IMR-90 (cell line): ENCODE measurements at regions not wholly inside any gene's neighbourhood (a gene's known extent, or its start where the extent isn't known, plus 50 kb on each side); places are given as distances from the start of the nearest gene placed in this dataset.

Source experiments
- ATAC-seq: fragments of 200-7000 bp; cut with Tn5 transposase; 2 replicates; pipeline ENCODE4 v1.9.1; 2020; ENCODE audit warnings: low read depth, mild to moderate bottlenecking, moderate library complexity
- BruUV-seq: library from RNA; stranded (reverse); fragments of 400-500 nt; replicated peaks from 2 replicates; lab custom pipeline; 2021; lab: Mats Ljungman, UMichigan
- CTCF ChIA-PET: fragments of 300-600 bp; formaldehyde crosslinking; extraction: SDS; loops from one replicate; lab custom pipeline; 2021; ENCODE audit warnings: antibody characterized with exemption; lab: Yijun Ruan, JAX
- POLR2A ChIA-PET: fragments of 300-600 bp; sonication (Branson Sonifier 250); formaldehyde crosslinking; loops from one replicate; lab custom pipeline; 2022; ENCODE audit warnings: antibody characterized with exemption; ENCODE audit not compliant: unreplicated experiment; lab: Charles Lee
- DNase-seq: peaks from one replicate; pipeline ENCODE4 v3.0.0; 2013
- H2AFZ ChIP-seq: replicated peaks from 2 replicates; pipeline ENCODE3; 2013; ENCODE audit warnings: low read length, mild to moderate bottlenecking; ENCODE audit not compliant: poor library complexity
- H2AK5ac ChIP-seq: 2 replicates; pipeline ENCODE4 v1.6.1; 2013; ENCODE audit warnings: low read depth, low read length, inconsistent platforms
- H2AK9ac ChIP-seq: replicated peaks from 2 replicates; pipeline ENCODE3; 2013; ENCODE audit warnings: mild to moderate bottlenecking, low read depth, low read length, moderate library complexity; ENCODE audit not compliant: poor library complexity
- H2BK120ac ChIP-seq: 2 replicates; pipeline ENCODE4 v1.6.1; 2013; ENCODE audit warnings: low read depth, low read length, inconsistent platforms
- H2BK15ac ChIP-seq: 3 replicates; pipeline ENCODE4 v1.6.1; 2013; ENCODE audit warnings: low read depth, low read length, inconsistent platforms
- H2BK20ac ChIP-seq: 2 replicates; pipeline ENCODE4 v1.6.1; 2013; ENCODE audit warnings: low read depth, mild to moderate bottlenecking, inconsistent platforms, low read length, moderate library complexity
- H2BK5ac ChIP-seq: 2 replicates; pipeline ENCODE4 v1.6.1; 2013; ENCODE audit warnings: mild to moderate bottlenecking, low read depth, low read length, inconsistent platforms; ENCODE audit not compliant: poor library complexity, severe bottlenecking
- H3K14ac ChIP-seq: replicated peaks from 2 replicates; pipeline ENCODE4 v1.6.1; 2013; ENCODE audit warnings: low read depth, low read length, inconsistent platforms
- H3K18ac ChIP-seq: 2 replicates; pipeline ENCODE4 v1.6.1; 2013; ENCODE audit warnings: low read depth, low read length, control low read depth
- H3K23ac ChIP-seq: 2 replicates; pipeline ENCODE4 v1.6.1; 2013; ENCODE audit warnings: low read depth, low read length, inconsistent platforms
- H3K27ac ChIP-seq: 2 replicates; pipeline ENCODE4 v1.5.1; 2013; ENCODE audit warnings: mild to moderate bottlenecking, control low read depth, low read length; ENCODE audit not compliant: insufficient read depth
- H3K27me3 ChIP-seq: 2 replicates; pipeline ENCODE4 v1.6.1; 2013; ENCODE audit warnings: low read length; ENCODE audit not compliant: control insufficient read depth, insufficient read depth
- H3K36me3 ChIP-seq: 2 replicates; pipeline ENCODE4 v1.6.1; 2013; ENCODE audit warnings: low read length, mixed read lengths; ENCODE audit not compliant: control insufficient read depth, insufficient read depth
- H3K4ac ChIP-seq: 2 replicates; pipeline ENCODE4 v1.6.1; 2013; ENCODE audit warnings: low read depth, low read length, inconsistent platforms
- H3K4me1 ChIP-seq: 2 replicates; pipeline ENCODE4 v1.6.1; 2013; ENCODE audit warnings: low read length, mixed read lengths; ENCODE audit not compliant: control insufficient read depth, insufficient read depth
- H3K4me2 ChIP-seq: 2 replicates; pipeline ENCODE4 v1.6.1; 2013; ENCODE audit warnings: low read depth, mild to moderate bottlenecking, control low read depth, low read length, moderate library complexity
- H3K4me3 ChIP-seq: 2 replicates; pipeline ENCODE4 v1.5.1; 2013; ENCODE audit warnings: low read depth, mild to moderate bottlenecking, control low read depth, low read length, moderate library complexity; ENCODE audit not compliant: insufficient read depth
- H3K56ac ChIP-seq: 2 replicates; pipeline ENCODE4 v1.6.1; 2013; ENCODE audit warnings: low read length, inconsistent platforms; ENCODE audit not compliant: insufficient read depth; ENCODE audit errors: extremely low read depth
- H3K79me1 ChIP-seq, 2 experiments: 2 replicates each; pipeline ENCODE4 v1.6.1; 2013; ENCODE audit warnings: low read length in 2 of 2, inconsistent platforms in 1 of 2, low read depth in 1 of 2
- H3K9ac ChIP-seq: 2 replicates; pipeline ENCODE4 v1.6.1; 2013; ENCODE audit warnings: low read depth, low read length, control low read depth
- H3K9me1 ChIP-seq: 2 replicates; pipeline ENCODE4 v1.6.1; 2013; ENCODE audit warnings: low read length, inconsistent platforms; ENCODE audit not compliant: insufficient read depth
- H3K9me3 ChIP-seq: 2 replicates; pipeline ENCODE4 v1.6.1; 2013; ENCODE audit warnings: low read length; ENCODE audit not compliant: control insufficient read depth, insufficient read depth
- H4K20me1 ChIP-seq: 2 replicates; pipeline ENCODE4 v1.6.1; 2013; ENCODE audit warnings: low read length, inconsistent platforms; ENCODE audit not compliant: insufficient read depth
- H4K5ac ChIP-seq: 2 replicates; pipeline ENCODE4 v1.6.1; 2013; ENCODE audit warnings: mild to moderate bottlenecking, low read depth, low read length, control low read depth
- H4K8ac ChIP-seq, 2 experiments: 2 replicates each; pipeline ENCODE4 v1.6.1; 2013; ENCODE audit warnings: low read depth in 2 of 2, low read length in 2 of 2, control low read depth in 1 of 2, inconsistent platforms in 1 of 2
- H4K91ac ChIP-seq: 2 replicates; pipeline ENCODE4 v1.6.1; 2013; ENCODE audit warnings: low read depth, low read length, inconsistent platforms; ENCODE audit not compliant: insufficient read depth
- BHLHE40 ChIP-seq: fragments of 150-350 bp; IDR thresholded peaks from 2 replicates; pipeline ENCODE4 v1.6.1; 2016; ENCODE audit warnings: mild to moderate bottlenecking, low read depth, low read length
- CHD1 ChIP-seq: IDR thresholded peaks from 2 replicates; pipeline ENCODE4 v1.6.1; 2012; ENCODE audit warnings: low read depth, low read length, improper control_type of control experiment
- FOS ChIP-seq: fragments of 150-350 bp; IDR thresholded peaks from 2 replicates; pipeline ENCODE4 v1.6.1; 2016; ENCODE audit warnings: low read depth, low read length
- MAZ ChIP-seq: IDR thresholded peaks from 2 replicates; pipeline ENCODE4 v1.6.1; 2012; ENCODE audit warnings: low read depth, mild to moderate bottlenecking, low read length, improper control_type of control experiment, moderate library complexity, borderline replicate concordance
- NFE2L2 ChIP-seq: fragments of 150-350 bp; IDR thresholded peaks from 2 replicates; pipeline ENCODE4 v1.6.1; 2016; ENCODE audit warnings: low read depth, mild to moderate bottlenecking, low read length
- POLR2A ChIP-seq: IDR thresholded peaks from 2 replicates; pipeline ENCODE4 v1.6.1; 2012; ENCODE audit warnings: mild to moderate bottlenecking, low read depth, low read length
- RAD21 ChIP-seq: IDR thresholded peaks from 2 replicates; pipeline ENCODE4 v1.6.1; 2012; ENCODE audit warnings: low read length, improper control_type of control experiment
- RCOR1 ChIP-seq: IDR thresholded peaks from 2 replicates; pipeline ENCODE4 v1.6.1; 2012; ENCODE audit warnings: mild to moderate bottlenecking, low read length, improper control_type of control experiment; ENCODE audit not compliant: insufficient replicate concordance
- SMC3 ChIP-seq: fragments of 150-350 bp; IDR thresholded peaks from 2 replicates; pipeline ENCODE4 v1.6.1; 2016; ENCODE audit warnings: low read depth, mild to moderate bottlenecking, antibody characterized with exemption, low read length, moderate library complexity
- dilution Hi-C: fragments of 300-500 bp; cut with HindIII; formaldehyde crosslinking; loops from one replicate; pipeline ENCODE4 v1.14.3; 2018; ENCODE audit warnings: low sequenced_read_pairs; ENCODE audit not compliant: unreplicated experiment
- in situ Hi-C: fragments of 300-500 bp; cut with MboI; formaldehyde crosslinking; loops from 3 replicates; pipeline ENCODE4 v1.14.3; 2019; ENCODE audit warnings: low sequenced_read_pairs, inconsistent platforms, mixed read lengths
- intact Hi-C: fragments of 100-400 bp; cut with micrococcal nuclease; formaldehyde crosslinking; loops from 2 replicates; pipeline ENCODE4 v1.10.0; 2022
- TF ChIP-seq, protein P1 (sequence below): fragments of 150-350 bp; IDR thresholded peaks from 2 replicates; pipeline ENCODE4 v1.6.1; 2017; ENCODE audit warnings: mild to moderate bottlenecking, antibody characterized with exemption, low read length, low read depth

DNA sequence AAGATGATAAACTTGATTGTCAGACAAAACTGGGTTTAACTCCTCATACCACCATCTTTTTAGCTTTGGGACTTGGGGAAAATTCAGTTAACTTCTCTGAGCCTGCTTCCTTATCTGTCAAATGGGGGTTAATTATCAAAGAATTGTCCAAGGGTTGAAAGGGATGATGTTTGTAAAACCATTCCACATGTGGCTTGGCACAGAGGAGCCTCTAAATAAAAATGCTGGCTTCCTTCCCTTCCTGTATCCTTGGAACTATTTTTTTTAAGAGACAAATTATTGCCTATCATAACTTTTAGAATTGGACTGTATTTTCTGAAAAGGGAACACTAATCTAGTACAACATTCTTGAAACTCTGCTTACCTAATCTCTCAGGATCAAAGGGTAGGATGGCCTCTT is 143.4 kb upstream of the USP24 start:
- POLR2A ChIA-PET: no interaction called here

More for the DNA sequence above, 143.4 kb upstream of the USP24 start:
- H3K79me1 ChIP-seq: no peaks in the 10 kb centered on the region
- no peak overlapping the region for H2AFZ ChIP-seq
- H3K4ac ChIP-seq: no peak overlapping the region
- DNase-seq (no peak), ATAC-seq (no peak)
- in situ Hi-C loops: no loop called here
- H3K4me2 ChIP-seq: no peak overlapping the region
- H4K8ac ChIP-seq: no peak overlapping the region
- BruUV-seq: no TSS peak
- no peak overlapping the region for H4K91ac ChIP-seq
- dilution Hi-C loops: no loop called here
- no peak overlapping the region for H3K18ac ChIP-seq
- no peak overlapping the region for H2BK5ac ChIP-seq
- no peak overlapping the region for H3K4me3 ChIP-seq
- no peak overlapping the region for H2BK120ac ChIP-seq
- TF ChIP-seq RCOR1 (no peak), RAD21 (no peak), SMC3 (no peak), NFE2L2 (no peak), POLR2A (no peak), FOS (no peak), MAZ (no peak), CHD1 (no peak), BHLHE40 (no peak)
- TF ChIP-seq, protein P1, sequence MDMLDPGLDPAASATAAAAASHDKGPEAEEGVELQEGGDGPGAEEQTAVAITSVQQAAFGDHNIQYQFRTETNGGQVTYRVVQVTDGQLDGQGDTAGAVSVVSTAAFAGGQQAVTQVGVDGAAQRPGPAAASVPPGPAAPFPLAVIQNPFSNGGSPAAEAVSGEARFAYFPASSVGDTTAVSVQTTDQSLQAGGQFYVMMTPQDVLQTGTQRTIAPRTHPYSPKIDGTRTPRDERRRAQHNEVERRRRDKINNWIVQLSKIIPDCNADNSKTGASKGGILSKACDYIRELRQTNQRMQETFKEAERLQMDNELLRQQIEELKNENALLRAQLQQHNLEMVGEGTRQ: no peak
- no peak overlapping the region for H2AK9ac ChIP-seq
- H2BK20ac ChIP-seq: no peak overlapping the region
- intact Hi-C loops: no loop called here
- no peaks in the 10 kb centered on the region; the same call in 1 of the 2 replicates for H3K9me1 ChIP-seq
- no peak overlapping the region for H3K23ac ChIP-seq
- H3K14ac ChIP-seq: no peak overlapping the region
- CTCF ChIA-PET: no interaction called here
- no peak overlapping the region for H3K27ac ChIP-seq
- H4K20me1 ChIP-seq: no peaks in the 10 kb centered on the region
- peaks cover 3% of the 10 kb centered on the region for H3K4me1 ChIP-seq
- no peaks in the 10 kb centered on the region for H3K36me3 ChIP-seq
- no peak overlapping the region for H4K5ac ChIP-seq
- no peak overlapping the region for H2AK5ac ChIP-seq
- H3K9me3 ChIP-seq: no peaks in the 10 kb centered on the region
- peaks cover 2% of the 10 kb centered on the region for H3K27me3 ChIP-seq
- H3K56ac ChIP-seq: no peak overlapping the region
- H2BK15ac ChIP-seq: no peak overlapping the region
- H3K9ac ChIP-seq: no peak overlapping the region
